OCI-LY1 (cell line): ENCODE measurements at regions not wholly inside any gene's neighbourhood (a gene's known extent, or its start where the extent isn't known, plus 50 kb on each side); places are given as distances from the start of the nearest gene placed in this dataset.

Experiments
- H2AFZ ChIP-seq: fragments of 200-600 bp; sonication (generic), shearing (Covaris generic); 2 replicates; pipeline ENCODE4 v1.6.0; 2014; ENCODE audit warnings: antibody characterized with exemption, mild to moderate bottlenecking, low read length
- H3F3A ChIP-seq: fragments of 200-600 bp; sonication (generic), shearing (Covaris generic); 2 replicates; pipeline ENCODE4 v1.6.0; 2014; ENCODE audit warnings: mild to moderate bottlenecking, antibody characterized with exemption, low read length, moderate library complexity; ENCODE audit not compliant: insufficient read depth
- H3K27ac ChIP-seq: fragments of 200-600 bp; sonication (generic); 2 replicates; pipeline ENCODE4 v1.5.1; 2014; ENCODE audit warnings: low read length, mixed run types, mild to moderate bottlenecking, low read depth; ENCODE audit not compliant: poor library complexity, severe bottlenecking
- H3K27me3 ChIP-seq: fragments of 200-600 bp; sonication (generic); 2 replicates; pipeline ENCODE4 v1.6.0; 2014; ENCODE audit warnings: antibody characterized with exemption, mild to moderate bottlenecking, low read length, moderate library complexity; ENCODE audit not compliant: insufficient read depth
- H3K36me3 ChIP-seq: fragments of 200-600 bp; sonication (generic); 2 replicates; pipeline ENCODE4 v1.6.1; 2014; ENCODE audit warnings: mild to moderate bottlenecking, antibody characterized with exemption, low read length, moderate library complexity, mixed read lengths; ENCODE audit not compliant: insufficient read depth
- H3K4me1 ChIP-seq: fragments of 200-600 bp; sonication (generic); 2 replicates; pipeline ENCODE4 v1.5.1; 2014; ENCODE audit warnings: mild to moderate bottlenecking, low read length, moderate library complexity; ENCODE audit not compliant: insufficient read depth, severe bottlenecking
- H3K4me2 ChIP-seq: fragments of 200-600 bp; sonication (generic), shearing (Covaris generic); 2 replicates; pipeline ENCODE4 v1.6.1; 2014; ENCODE audit warnings: low read length
- H3K4me3 ChIP-seq: fragments of 200-600 bp; sonication (generic); 2 replicates; pipeline ENCODE4 v1.5.1; 2014; ENCODE audit warnings: low read length, low read depth, mild to moderate bottlenecking, mixed read lengths; ENCODE audit not compliant: poor library complexity, severe bottlenecking
- H3K79me2 ChIP-seq: fragments of 200-600 bp; shearing (Covaris generic); 2 replicates; pipeline ENCODE4 v1.6.1; 2016; ENCODE audit warnings: mixed run types, low read length, mixed read lengths; ENCODE audit not compliant: insufficient read depth
- H3K9ac ChIP-seq: fragments of 200-600 bp; sonication (generic), shearing (Covaris generic); 2 replicates; pipeline ENCODE4 v1.6.1; 2014; ENCODE audit warnings: mild to moderate bottlenecking, low read length, mixed read lengths
- H3K9me2 ChIP-seq: fragments of 200-600 bp; sonication (generic), shearing (Covaris generic); 2 replicates; pipeline ENCODE4 v1.6.1; 2014; ENCODE audit warnings: low read depth, mild to moderate bottlenecking, low read length, mixed read lengths
- H3K9me3 ChIP-seq: fragments of 200-600 bp; shearing (Covaris generic); 2 replicates; pipeline ENCODE4 v1.6.1; 2014; ENCODE audit warnings: low read length, mixed read lengths
- H4K20me1 ChIP-seq: fragments of 200-600 bp; sonication (generic), shearing (Covaris generic); 2 replicates; pipeline ENCODE4 v1.6.0; 2016; ENCODE audit warnings: mild to moderate bottlenecking, low read length; ENCODE audit not compliant: insufficient read depth
- CTCF ChIP-seq: fragments of 200-600 bp; sonication (generic), shearing (Covaris generic); IDR thresholded peaks from 2 replicates; pipeline ENCODE4 v1.5.1; 2017; ENCODE audit warnings: mild to moderate bottlenecking, antibody characterized with exemption, low read length, moderate library complexity, mixed read lengths
- EZH2 ChIP-seq: fragments of 200-600 bp; sonication (generic), shearing (Covaris generic); IDR thresholded peaks from 2 replicates; pipeline ENCODE4 v1.8.0; 2017; ENCODE audit warnings: borderline replicate concordance, mixed run types, mild to moderate bottlenecking, antibody characterized with exemption, low read length, moderate library complexity, mixed read lengths

- Histone ChIP-seq H3K9me2 (no peaks in the 10 kb centered on the region), H2AFZ (no peak overlapping the region), H3K79me2 (no peaks in the 10 kb centered on the region), H3F3A (no peaks in the 10 kb centered on the region), H3K27ac (no peak overlapping the region), H3K9ac (no peak overlapping the region), H3K36me3 (no peaks in the 10 kb centered on the region), H3K27me3 (no peaks in the 10 kb centered on the region), H3K9me3 (no peaks in the 10 kb centered on the region), H3K4me2 (no peak overlapping the region), H4K20me1 (no peaks in the 10 kb centered on the region), H3K4me3 (no peak overlapping the region), H3K4me1 (no peaks in the 10 kb centered on the region)
- TF ChIP-seq EZH2 = no peak
- no peak for TF ChIP-seq CTCF
Observed at GRCh38 chr1:219072329-219072728, 101.3 kb upstream of the LYPLAL1 start.

GRCh38 chr1:219074084-219074728, 99.5 kb upstream of the LYPLAL1 start:
- no peak overlapping the region for H3K4me2 ChIP-seq
- H3K4me1 ChIP-seq = no peaks in the 10 kb centered on the region
- H3F3A ChIP-seq = no peaks in the 10 kb centered on the region
- TF ChIP-seq EZH2 (no peak), CTCF (no peak)
- H2AFZ ChIP-seq = no peak overlapping the region
- H3K27ac ChIP-seq = no peak overlapping the region
- H3K36me3 ChIP-seq = no peaks in the 10 kb centered on the region
- H3K4me3 ChIP-seq = no peak overlapping the region
- no peaks in the 10 kb centered on the region for H3K27me3 ChIP-seq
- no peaks in the 10 kb centered on the region for H3K9me2 ChIP-seq
- no peak overlapping the region for H3K9ac ChIP-seq
- no peaks in the 10 kb centered on the region for H3K79me2 ChIP-seq
- H4K20me1 ChIP-seq = no peaks in the 10 kb centered on the region
- H3K9me3 ChIP-seq = no peaks in the 10 kb centered on the region

GRCh38 chr1:219075121-219075879, 98.4 kb upstream of the LYPLAL1 start:
- Histone ChIP-seq H3K27ac (no peak overlapping the region), H3K36me3 (no peaks in the 10 kb centered on the region), H3K4me1 (no peaks in the 10 kb centered on the region), H4K20me1 (no peaks in the 10 kb centered on the region), H2AFZ (no peak overlapping the region), H3K4me3 (no peak overlapping the region), H3K9ac (no peak overlapping the region), H3K79me2 (no peaks in the 10 kb centered on the region), H3K9me3 (no peaks in the 10 kb centered on the region), H3F3A (no peaks in the 10 kb centered on the region), H3K27me3 (no peaks in the 10 kb centered on the region), H3K9me2 (no peaks in the 10 kb centered on the region), H3K4me2 (no peak overlapping the region)
- TF ChIP-seq CTCF (no peak), EZH2 (no peak)
